ENCODE measurements at regions not wholly inside any gene's neighbourhood (a gene's known extent, or its start where the extent isn't known, plus 50 kb on each side); places are given as distances from the start of the nearest gene placed in this dataset.

- TF ChIP-seq CTCF (conservative IDR thresholded peaks at IDR 0.05; ENCODE audit: low read depth, low read length): no peak
- TF ChIP-seq EZH2phosphoT487 (IDR thresholded peaks at IDR 0.05; ENCODE audit: borderline replicate concordance, low read length): no peak
- TF ChIP-seq EZH2 (IDR thresholded peaks at IDR 0.05; ENCODE audit: low read length, unreplicated experiment): no peak
Observed at GRCh38 chr2:183718246-183718645, 594.0 kb downstream of the NUP35 start.
